ENCODE measurements at regions not wholly inside any gene's neighbourhood (a gene's known extent, or its start where the extent isn't known, plus 50 kb on each side); places are given as distances from the start of the nearest gene placed in this dataset.

DNA sequence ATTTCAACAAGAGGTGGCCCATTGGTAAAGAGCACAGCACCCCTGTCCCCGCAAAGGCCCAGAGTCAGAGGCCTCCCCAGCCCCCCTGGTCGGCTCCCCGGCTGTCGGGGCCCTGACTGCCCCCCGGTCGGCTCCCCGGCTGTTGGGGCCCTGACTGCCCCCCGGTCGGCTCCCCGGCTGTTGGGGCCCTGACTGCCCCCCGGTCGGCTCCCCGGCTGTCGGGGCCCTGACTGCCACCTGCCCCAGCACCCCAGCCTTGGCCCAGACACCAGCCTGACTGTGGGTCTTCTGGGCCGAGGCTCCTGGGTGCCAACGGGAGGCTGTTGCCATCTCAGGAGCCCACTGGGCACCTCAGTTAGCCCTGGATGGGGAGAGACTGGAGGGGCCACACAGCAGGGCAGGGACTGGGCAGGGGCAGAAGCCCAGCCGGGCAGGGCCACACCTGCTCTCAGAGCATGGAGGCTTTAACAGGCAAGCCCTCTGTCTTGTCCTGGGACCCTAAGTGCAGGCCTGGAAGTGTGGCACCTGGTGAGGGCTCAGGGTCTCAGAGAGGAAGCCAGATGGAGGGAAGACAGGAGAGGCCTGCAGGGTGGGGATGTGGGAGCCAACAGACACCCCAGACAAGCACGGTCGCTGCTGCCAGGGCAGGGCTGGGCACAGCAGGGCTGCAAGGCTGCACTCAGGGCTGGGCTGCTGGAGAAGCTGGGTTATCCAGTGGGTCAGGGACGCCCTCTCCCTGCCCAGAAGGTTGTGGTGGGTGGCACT is 56.5 kb downstream of the JAKMIP3 start:
- DNase-seq (ENCODE audit: low spot score) (no peak), ATAC-seq (no peak)
- peaks cover 2% of the 10 kb centered on the region for H3K27me3 Mint-ChIP-seq (ENCODE audit: insufficient read depth, low read depth, poor library complexity)
- H3K4me3 Mint-ChIP-seq = no peak overlapping the region
- no peak overlapping the region for H3K4me2 ChIP-seq
- no peak overlapping the region for H3K4me3 ChIP-seq
- no peaks in the 10 kb centered on the region for H3K79me2 ChIP-seq (replicated peaks; ENCODE audit: insufficient read depth)
- no peaks in the 10 kb centered on the region for H3F3A ChIP-seq (replicated peaks; ENCODE audit: low read depth)
- no peak overlapping the region for H2AFZ ChIP-seq
- TF ChIP-seq, protein P1, sequence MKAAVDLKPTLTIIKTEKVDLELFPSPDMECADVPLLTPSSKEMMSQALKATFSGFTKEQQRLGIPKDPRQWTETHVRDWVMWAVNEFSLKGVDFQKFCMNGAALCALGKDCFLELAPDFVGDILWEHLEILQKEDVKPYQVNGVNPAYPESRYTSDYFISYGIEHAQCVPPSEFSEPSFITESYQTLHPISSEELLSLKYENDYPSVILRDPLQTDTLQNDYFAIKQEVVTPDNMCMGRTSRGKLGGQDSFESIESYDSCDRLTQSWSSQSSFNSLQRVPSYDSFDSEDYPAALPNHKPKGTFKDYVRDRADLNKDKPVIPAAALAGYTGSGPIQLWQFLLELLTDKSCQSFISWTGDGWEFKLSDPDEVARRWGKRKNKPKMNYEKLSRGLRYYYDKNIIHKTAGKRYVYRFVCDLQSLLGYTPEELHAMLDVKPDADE (IDR thresholded peaks at IDR 0.05) = no peak
- TF ChIP-seq ZNF114 (CRISPR knock-in tag; IDR thresholded peaks at IDR 0.05) (no peak), NANOG (IDR thresholded peaks at IDR 0.05; ENCODE audit: borderline replicate concordance) (no peak), ZNF331 (CRISPR knock-in tag; IDR thresholded peaks at IDR 0.05; ENCODE audit: low read depth) (no peak), EZH2phosphoT487 (IDR thresholded peaks at IDR 0.05; ENCODE audit: unreplicated experiment) (no peak), POLR2AphosphoS5 (IDR thresholded peaks at IDR 0.05; ENCODE audit: low read depth) (no peak), CREB1 (CRISPR knock-in tag; IDR thresholded peaks at IDR 0.05; ENCODE audit: low read depth) (no peak), STAT1 (IDR thresholded peaks at IDR 0.05; ENCODE audit: unreplicated experiment) (no peak), EZH2 (IDR thresholded peaks at IDR 0.05; ENCODE audit: low read depth, unreplicated experiment) (no peak), JUNB (IDR thresholded peaks at IDR 0.05; ENCODE audit: unreplicated experiment) (no peak)
- TF ChIP-seq, protein P2, sequence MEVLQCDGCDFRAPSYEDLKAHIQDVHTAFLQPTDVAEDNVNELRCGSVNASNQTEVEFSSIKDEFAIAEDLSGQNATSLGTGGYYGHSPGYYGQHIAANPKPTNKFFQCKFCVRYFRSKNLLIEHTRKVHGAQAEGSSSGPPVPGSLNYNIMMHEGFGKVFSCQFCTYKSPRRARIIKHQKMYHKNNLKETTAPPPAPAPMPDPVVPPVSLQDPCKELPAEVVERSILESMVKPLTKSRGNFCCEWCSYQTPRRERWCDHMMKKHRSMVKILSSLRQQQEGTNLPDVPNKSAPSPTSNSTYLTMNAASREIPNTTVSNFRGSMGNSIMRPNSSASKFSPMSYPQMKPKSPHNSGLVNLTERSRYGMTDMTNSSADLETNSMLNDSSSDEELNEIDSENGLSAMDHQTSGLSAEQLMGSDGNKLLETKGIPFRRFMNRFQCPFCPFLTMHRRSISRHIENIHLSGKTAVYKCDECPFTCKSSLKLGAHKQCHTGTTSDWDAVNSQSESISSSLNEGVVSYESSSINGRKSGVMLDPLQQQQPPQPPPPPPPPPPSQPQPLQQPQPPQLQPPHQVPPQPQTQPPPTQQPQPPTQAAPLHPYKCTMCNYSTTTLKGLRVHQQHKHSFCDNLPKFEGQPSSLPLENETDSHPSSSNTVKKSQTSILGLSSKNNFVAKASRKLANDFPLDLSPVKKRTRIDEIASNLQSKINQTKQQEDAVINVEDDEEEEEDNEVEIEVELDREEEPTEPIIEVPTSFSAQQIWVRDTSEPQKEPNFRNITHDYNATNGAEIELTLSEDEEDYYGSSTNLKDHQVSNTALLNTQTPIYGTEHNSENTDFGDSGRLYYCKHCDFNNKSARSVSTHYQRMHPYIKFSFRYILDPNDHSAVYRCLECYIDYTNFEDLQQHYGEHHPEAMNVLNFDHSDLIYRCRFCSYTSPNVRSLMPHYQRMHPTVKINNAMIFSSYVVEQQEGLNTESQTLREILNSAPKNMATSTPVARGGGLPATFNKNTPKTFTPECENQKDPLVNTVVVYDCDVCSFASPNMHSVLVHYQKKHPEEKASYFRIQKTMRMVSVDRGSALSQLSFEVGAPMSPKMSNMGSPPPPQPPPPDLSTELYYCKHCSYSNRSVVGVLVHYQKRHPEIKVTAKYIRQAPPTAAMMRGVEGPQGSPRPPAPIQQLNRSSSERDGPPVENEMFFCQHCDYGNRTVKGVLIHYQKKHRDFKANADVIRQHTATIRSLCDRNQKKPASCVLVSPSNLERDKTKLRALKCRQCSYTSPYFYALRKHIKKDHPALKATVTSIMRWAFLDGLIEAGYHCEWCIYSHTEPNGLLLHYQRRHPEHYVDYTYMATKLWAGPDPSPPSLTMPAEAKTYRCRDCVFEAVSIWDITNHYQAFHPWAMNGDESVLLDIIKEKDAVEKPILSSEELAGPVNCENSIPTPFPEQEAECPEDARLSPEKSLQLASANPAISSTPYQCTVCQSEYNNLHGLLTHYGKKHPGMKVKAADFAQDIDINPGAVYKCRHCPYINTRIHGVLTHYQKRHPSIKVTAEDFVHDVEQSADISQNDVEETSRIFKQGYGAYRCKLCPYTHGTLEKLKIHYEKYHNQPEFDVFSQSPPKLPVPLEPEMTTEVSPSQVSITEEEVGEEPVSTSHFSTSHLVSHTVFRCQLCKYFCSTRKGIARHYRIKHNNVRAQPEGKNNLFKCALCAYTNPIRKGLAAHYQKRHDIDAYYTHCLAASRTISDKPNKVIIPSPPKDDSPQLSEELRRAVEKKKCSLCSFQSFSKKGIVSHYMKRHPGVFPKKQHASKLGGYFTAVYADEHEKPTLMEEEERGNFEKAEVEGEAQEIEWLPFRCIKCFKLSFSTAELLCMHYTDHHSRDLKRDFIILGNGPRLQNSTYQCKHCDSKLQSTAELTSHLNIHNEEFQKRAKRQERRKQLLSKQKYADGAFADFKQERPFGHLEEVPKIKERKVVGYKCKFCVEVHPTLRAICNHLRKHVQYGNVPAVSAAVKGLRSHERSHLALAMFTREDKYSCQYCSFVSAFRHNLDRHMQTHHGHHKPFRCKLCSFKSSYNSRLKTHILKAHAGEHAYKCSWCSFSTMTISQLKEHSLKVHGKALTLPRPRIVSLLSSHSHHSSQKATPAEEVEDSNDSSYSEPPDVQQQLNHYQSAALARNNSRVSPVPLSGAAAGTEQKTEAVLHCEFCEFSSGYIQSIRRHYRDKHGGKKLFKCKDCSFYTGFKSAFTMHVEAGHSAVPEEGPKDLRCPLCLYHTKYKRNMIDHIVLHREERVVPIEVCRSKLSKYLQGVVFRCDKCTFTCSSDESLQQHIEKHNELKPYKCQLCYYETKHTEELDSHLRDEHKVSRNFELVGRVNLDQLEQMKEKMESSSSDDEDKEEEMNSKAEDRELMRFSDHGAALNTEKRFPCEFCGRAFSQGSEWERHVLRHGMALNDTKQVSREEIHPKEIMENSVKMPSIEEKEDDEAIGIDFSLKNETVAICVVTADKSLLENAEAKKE (CRISPR knock-in tag; IDR thresholded peaks at IDR 0.05) = no peak
- TF ChIP-seq, protein P3, sequence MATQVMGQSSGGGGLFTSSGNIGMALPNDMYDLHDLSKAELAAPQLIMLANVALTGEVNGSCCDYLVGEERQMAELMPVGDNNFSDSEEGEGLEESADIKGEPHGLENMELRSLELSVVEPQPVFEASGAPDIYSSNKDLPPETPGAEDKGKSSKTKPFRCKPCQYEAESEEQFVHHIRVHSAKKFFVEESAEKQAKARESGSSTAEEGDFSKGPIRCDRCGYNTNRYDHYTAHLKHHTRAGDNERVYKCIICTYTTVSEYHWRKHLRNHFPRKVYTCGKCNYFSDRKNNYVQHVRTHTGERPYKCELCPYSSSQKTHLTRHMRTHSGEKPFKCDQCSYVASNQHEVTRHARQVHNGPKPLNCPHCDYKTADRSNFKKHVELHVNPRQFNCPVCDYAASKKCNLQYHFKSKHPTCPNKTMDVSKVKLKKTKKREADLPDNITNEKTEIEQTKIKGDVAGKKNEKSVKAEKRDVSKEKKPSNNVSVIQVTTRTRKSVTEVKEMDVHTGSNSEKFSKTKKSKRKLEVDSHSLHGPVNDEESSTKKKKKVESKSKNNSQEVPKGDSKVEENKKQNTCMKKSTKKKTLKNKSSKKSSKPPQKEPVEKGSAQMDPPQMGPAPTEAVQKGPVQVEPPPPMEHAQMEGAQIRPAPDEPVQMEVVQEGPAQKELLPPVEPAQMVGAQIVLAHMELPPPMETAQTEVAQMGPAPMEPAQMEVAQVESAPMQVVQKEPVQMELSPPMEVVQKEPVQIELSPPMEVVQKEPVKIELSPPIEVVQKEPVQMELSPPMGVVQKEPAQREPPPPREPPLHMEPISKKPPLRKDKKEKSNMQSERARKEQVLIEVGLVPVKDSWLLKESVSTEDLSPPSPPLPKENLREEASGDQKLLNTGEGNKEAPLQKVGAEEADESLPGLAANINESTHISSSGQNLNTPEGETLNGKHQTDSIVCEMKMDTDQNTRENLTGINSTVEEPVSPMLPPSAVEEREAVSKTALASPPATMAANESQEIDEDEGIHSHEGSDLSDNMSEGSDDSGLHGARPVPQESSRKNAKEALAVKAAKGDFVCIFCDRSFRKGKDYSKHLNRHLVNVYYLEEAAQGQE (IDR thresholded peaks at IDR 0.05; ENCODE audit: unreplicated experiment) = no peak
- TF ChIP-seq, protein P4, sequence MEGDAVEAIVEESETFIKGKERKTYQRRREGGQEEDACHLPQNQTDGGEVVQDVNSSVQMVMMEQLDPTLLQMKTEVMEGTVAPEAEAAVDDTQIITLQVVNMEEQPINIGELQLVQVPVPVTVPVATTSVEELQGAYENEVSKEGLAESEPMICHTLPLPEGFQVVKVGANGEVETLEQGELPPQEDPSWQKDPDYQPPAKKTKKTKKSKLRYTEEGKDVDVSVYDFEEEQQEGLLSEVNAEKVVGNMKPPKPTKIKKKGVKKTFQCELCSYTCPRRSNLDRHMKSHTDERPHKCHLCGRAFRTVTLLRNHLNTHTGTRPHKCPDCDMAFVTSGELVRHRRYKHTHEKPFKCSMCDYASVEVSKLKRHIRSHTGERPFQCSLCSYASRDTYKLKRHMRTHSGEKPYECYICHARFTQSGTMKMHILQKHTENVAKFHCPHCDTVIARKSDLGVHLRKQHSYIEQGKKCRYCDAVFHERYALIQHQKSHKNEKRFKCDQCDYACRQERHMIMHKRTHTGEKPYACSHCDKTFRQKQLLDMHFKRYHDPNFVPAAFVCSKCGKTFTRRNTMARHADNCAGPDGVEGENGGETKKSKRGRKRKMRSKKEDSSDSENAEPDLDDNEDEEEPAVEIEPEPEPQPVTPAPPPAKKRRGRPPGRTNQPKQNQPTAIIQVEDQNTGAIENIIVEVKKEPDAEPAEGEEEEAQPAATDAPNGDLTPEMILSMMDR (conservative IDR thresholded peaks at IDR 0.05; ENCODE audit: low read depth in 2 of 2) = no peak
- no peak overlapping the region for H3K27ac ChIP-seq (ENCODE audit: low read depth)
- H3K9me3 Mint-ChIP-seq = no peaks in the 10 kb centered on the region
- H3K4me1 ChIP-seq (ENCODE audit: insufficient read depth) = no peaks in the 10 kb centered on the region
- no peaks in the 10 kb centered on the region for H3K36me3 Mint-ChIP-seq (ENCODE audit: low read depth)
- no peaks in the 10 kb centered on the region for H3K9me2 ChIP-seq (ENCODE audit: insufficient read depth)
- H3K27me3 ChIP-seq (ENCODE audit: insufficient read depth) = no peaks in the 10 kb centered on the region
- H3K27ac Mint-ChIP-seq = no peak overlapping the region
- H4K20me1 ChIP-seq (replicated peaks; ENCODE audit: insufficient read depth) = no peaks in the 10 kb centered on the region
- H3K4me1 Mint-ChIP-seq = peaks cover 14% of the 10 kb centered on the region
- H3K36me3 ChIP-seq (ENCODE audit: insufficient read depth) = no peaks in the 10 kb centered on the region
